GM23338 (cell line): ENCODE measurements at regions not wholly inside any gene's neighbourhood (a gene's known extent, or its start where the extent isn't known, plus 50 kb on each side); places are given as distances from the start of the nearest gene placed in this dataset.

Source experiments
- ATAC-seq: fragments of 200-7000 bp; cut with Tn5 transposase; 3 replicates; pipeline ENCODE4 v1.9.1; 2020
- DNase-seq: peaks from one replicate; pipeline ENCODE4 v3.0.0-alpha.2; 2015; ENCODE audit warnings: low spot score
- H2AFZ ChIP-seq: fragments of 200-600 bp; sonication (generic); 2 replicates; pipeline ENCODE4 v1.8.0; 2016; ENCODE audit warnings: antibody characterized with exemption, mild to moderate bottlenecking, moderate library complexity
- H3F3A ChIP-seq: fragments of 200-600 bp; sonication (generic); replicated peaks from 2 replicates; pipeline ENCODE4 v1.8.0; 2017; ENCODE audit warnings: antibody characterized with exemption, mixed run types, low read depth
- H3K27ac ChIP-seq: fragments of 200-600 bp; sonication (generic); 2 replicates; pipeline ENCODE4 v1.6.1; 2016; ENCODE audit warnings: low read depth
- H3K27me3 ChIP-seq: fragments of 200-600 bp; sonication (generic); 2 replicates; pipeline ENCODE4 v1.8.0; 2016; ENCODE audit warnings: mild to moderate bottlenecking, mixed run types, moderate library complexity; ENCODE audit not compliant: insufficient read depth
- H3K36me3 ChIP-seq: fragments of 200-600 bp; sonication (generic); 2 replicates; pipeline ENCODE4 v1.8.0; 2016; ENCODE audit warnings: mild to moderate bottlenecking; ENCODE audit not compliant: insufficient read depth
- H3K4me1 ChIP-seq: fragments of 200-600 bp; sonication (generic); 2 replicates; pipeline ENCODE4 v1.8.0; 2016; ENCODE audit warnings: mild to moderate bottlenecking, moderate library complexity; ENCODE audit not compliant: insufficient read depth
- H3K4me2 ChIP-seq: fragments of 200-600 bp; sonication (generic); 2 replicates; pipeline ENCODE4 v1.7.1; 2017; ENCODE audit warnings: mixed run types
- H3K4me3 ChIP-seq: fragments of 200-600 bp; sonication (generic); 2 replicates; pipeline ENCODE4 v1.6.1; 2016; ENCODE audit warnings: mixed run types
- H3K79me2 ChIP-seq: fragments of 200-600 bp; sonication (generic); replicated peaks from 2 replicates; pipeline ENCODE4 v1.8.0; 2017; ENCODE audit warnings: mild to moderate bottlenecking; ENCODE audit not compliant: insufficient read depth
- H3K9me2 ChIP-seq: fragments of 200-600 bp; sonication (generic); 2 replicates; pipeline ENCODE4 v1.8.0; 2017; ENCODE audit not compliant: insufficient read depth
- H4K20me1 ChIP-seq: fragments of 200-600 bp; sonication (generic); replicated peaks from 2 replicates; pipeline ENCODE4 v1.8.0; 2017; ENCODE audit warnings: mild to moderate bottlenecking; ENCODE audit not compliant: insufficient read depth
- H3K27ac Mint-ChIP-seq: 2 replicates; pipeline ENCODE4 v1.8.0; 2020; ENCODE audit warnings: inconsistent platforms, mild to moderate bottlenecking, moderate library complexity, mixed read lengths
- H3K27me3 Mint-ChIP-seq: 3 replicates; pipeline ENCODE4 v1.8.0; 2022; ENCODE audit warnings: low read depth, mild to moderate bottlenecking, moderate library complexity, mixed read lengths, inconsistent platforms; ENCODE audit not compliant: insufficient read depth, poor library complexity
- H3K36me3 Mint-ChIP-seq: 3 replicates; pipeline ENCODE4 v1.8.0; 2021; ENCODE audit warnings: low read depth, mild to moderate bottlenecking, inconsistent platforms, moderate library complexity, mixed read lengths
- H3K4me1 Mint-ChIP-seq: 3 replicates; pipeline ENCODE4 v1.8.0; 2020; ENCODE audit warnings: mild to moderate bottlenecking, inconsistent platforms, mixed read lengths
- H3K4me3 Mint-ChIP-seq: 3 replicates; pipeline ENCODE4 v1.8.0; 2021; ENCODE audit warnings: moderate library complexity, mild to moderate bottlenecking, inconsistent platforms, mixed read lengths
- H3K9me3 Mint-ChIP-seq: 3 replicates; pipeline ENCODE4 v1.8.0; 2020; ENCODE audit warnings: moderate library complexity, mild to moderate bottlenecking, inconsistent platforms, mixed read lengths
- CTCF ChIP-seq, 2 experiments: fragments of 200-600 bp in 1 of 2; sonication (generic) in 1 of 2; conservative IDR thresholded peaks; 2 replicates each; pipeline versions ENCODE4 v1.5.1 to v1.6.1; 2016 to 2017; ENCODE audit warnings: antibody characterized with exemption in 2 of 2, low read depth in 2 of 2, mild to moderate bottlenecking in 2 of 2, moderate library complexity in 1 of 2
- EZH2 ChIP-seq: fragments of 200-600 bp; sonication (generic); IDR thresholded peaks from one replicate; pipeline ENCODE4 v1.8.0; 2017; ENCODE audit warnings: antibody characterized with exemption, mild to moderate bottlenecking, low read depth; ENCODE audit not compliant: unreplicated experiment
- NANOG ChIP-seq: IDR thresholded peaks from 2 replicates; pipeline ENCODE4 v1.6.1; 2016; ENCODE audit warnings: antibody characterized with exemption, borderline replicate concordance
- ZNF331 ChIP-seq: fragments of 250-450 bp; sonication (Bioruptor Pico); IDR thresholded peaks from 2 replicates; pipeline ENCODE4 v1.5.0; 2020; ENCODE audit warnings: low read depth, mild to moderate bottlenecking, moderate library complexity
- ZNF462 ChIP-seq: fragments of 250-450 bp; sonication (Bioruptor Pico); IDR thresholded peaks from 2 replicates; pipeline ENCODE4 v1.5.0; 2020; ENCODE audit warnings: mild to moderate bottlenecking, moderate library complexity

DNA sequence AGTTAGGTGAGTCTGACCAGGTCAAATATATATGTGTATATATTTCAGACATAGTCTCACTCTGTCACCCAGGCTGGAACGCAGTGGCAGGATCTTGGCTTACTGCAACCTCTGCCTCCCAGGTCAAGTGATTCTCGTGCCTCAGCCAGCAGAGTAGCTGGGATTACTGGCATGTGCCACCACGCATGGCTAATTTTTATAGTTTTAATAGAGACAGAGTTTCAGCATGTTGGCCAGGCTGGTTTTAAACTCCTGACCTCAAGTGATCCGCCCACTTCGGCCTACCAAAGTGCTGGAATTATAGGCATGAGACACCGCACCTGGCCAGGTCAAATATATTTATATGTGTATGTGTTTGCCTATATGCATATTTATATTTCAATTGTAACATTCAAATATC, 581.5 kb upstream of the B3GALT2 start (continued):
- no peak for TF ChIP-seq ZNF462
- TF ChIP-seq ZNF331 (CRISPR knock-in tag): no peak

- H3F3A ChIP-seq: no peaks in the 10 kb centered on the region
- H3K9me3 Mint-ChIP-seq: no peaks in the 10 kb centered on the region
- H3K27ac ChIP-seq: no peak overlapping the region
- TF ChIP-seq CTCF (conservative IDR thresholded peaks at IDR 0.05; ENCODE audit: low read depth in 2 of 2) (peak; percentile 43 to 58), NANOG (no peak), EZH2 (no peak)
- no peaks in the 10 kb centered on the region for H3K36me3 Mint-ChIP-seq
- ATAC-seq (peak; percentile 89), DNase-seq (peak; percentile 61)
- H3K36me3 ChIP-seq: no peaks in the 10 kb centered on the region
- H3K4me1 Mint-ChIP-seq: no peaks in the 10 kb centered on the region
- H3K27me3 ChIP-seq: no peaks in the 10 kb centered on the region
- H2AFZ ChIP-seq: no peak overlapping the region
- no peak overlapping the region for H3K4me3 ChIP-seq
- no peaks in the 10 kb centered on the region for H3K79me2 ChIP-seq
- no peaks in the 10 kb centered on the region; the same call in 1 of the 2 replicates for H4K20me1 ChIP-seq
- no peak overlapping the region for H3K27ac Mint-ChIP-seq
- no peaks in the 10 kb centered on the region for H3K4me1 ChIP-seq
- no peaks in the 10 kb centered on the region for H3K9me2 ChIP-seq
- H3K4me3 Mint-ChIP-seq: no peak overlapping the region
- no peak overlapping the region for H3K4me2 ChIP-seq
- H3K27me3 Mint-ChIP-seq: no peaks in the 10 kb centered on the region
These were observed 579.9 kb upstream of the B3GALT2 start for GRCh38 chr1:193766329-193766728.
